HG02623 (cell line): ENCODE measurements at regions not wholly inside any gene's neighbourhood (a gene's known extent, or its start where the extent isn't known, plus 50 kb on each side); places are given as distances from the start of the nearest gene placed in this dataset.
"Not testable (repeated sequence)": the region's sequence is repeated elsewhere in the genome, so short reads cannot be mapped to it uniquely, and the experiment has no call there.

ENCODE experiments used
- ATAC-seq: cut with Tn5 transposase; IDR thresholded peaks from one replicate; pipeline ENCODE4 v1.9.1; 2021; ENCODE audit warnings: moderate library complexity; ENCODE audit not compliant: unreplicated experiment

DNA sequence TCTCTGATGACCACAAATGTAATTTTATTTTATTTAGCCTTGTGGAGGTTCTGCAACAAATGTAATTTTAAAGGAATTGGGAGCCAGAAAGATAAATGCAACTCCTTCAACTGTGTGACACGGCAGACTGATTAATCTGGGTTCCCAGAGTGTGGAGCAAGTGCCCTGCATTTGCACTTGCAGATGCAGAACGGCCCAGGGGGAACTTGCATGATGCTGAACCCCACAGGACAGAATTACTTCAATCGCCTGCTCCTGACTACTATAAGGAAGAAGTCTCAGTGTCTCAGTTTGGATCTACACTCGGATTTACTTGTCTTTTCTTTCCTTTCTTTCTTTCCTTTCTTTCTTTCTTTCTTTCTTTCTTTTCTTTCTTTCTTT is 107.2 kb upstream of the ACBD5 start:
- ATAC-seq, result not testable (repeated sequence)

DNA sequence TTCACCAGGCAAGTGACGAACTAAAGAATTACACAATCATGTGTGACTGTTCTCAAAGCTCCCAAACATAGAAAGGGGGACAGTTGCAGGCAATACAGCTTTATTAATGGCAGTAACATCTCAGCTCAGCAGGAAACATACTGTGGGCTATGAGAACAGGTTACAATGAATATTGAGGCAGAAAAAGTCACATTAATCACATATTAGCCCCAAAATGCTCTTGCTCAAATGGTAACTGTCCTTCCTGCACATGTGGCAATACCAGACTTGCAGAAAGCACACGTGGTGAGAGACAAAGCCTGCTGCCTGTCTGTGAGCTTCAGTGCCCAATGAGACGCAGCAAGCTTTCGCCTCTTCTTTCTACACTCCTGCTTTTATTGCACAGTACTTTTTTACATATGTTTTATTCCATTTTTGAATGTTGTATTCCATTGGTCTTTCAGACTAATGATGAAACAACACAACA is 104.9 kb upstream of the ACBD5 start:
- ATAC-seq, result peak; percentile 32

DNA sequence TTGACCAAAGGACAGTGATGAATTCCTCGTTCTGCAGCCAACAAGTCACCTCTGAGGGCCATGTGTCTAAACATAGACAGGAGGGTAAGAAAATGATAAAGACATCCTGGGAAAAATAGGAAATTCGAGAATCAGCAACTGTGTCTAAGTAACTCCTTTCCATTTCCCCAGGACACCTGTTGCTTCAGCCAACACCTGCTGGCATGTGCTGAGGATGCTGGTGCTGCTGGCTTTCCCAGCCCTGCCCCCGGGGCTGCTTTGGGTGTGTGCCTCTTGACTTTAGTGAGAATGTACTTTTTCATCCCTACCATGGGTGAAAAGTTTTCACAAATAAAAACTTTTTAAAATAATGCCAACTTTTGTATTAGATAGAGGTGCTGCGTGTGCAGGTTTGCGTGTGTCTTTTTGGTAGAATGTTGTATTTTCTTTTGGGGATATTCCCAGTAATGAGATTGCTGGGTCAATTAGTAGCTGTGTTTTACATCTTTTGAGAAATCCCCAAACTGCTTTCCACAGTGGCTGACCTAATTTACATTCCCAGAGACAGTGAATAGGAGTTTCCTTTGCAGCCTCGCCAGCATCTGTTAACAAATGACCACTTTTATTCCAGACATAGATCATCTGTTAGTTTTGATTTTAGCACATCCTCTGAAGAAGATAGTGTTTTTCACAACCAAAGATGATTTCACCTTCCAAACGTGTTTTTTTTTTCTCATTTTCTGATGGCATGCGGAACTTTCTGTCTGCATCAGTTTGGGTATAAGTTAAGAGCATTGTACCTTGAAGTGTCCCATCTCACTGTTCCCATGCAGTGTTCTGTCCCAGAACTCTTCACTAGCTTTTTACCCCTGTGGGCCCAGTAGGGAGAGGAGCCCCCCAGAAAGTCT is 104.2 kb upstream of the ACBD5 start:
- ATAC-seq, result peak; percentile 66

DNA sequence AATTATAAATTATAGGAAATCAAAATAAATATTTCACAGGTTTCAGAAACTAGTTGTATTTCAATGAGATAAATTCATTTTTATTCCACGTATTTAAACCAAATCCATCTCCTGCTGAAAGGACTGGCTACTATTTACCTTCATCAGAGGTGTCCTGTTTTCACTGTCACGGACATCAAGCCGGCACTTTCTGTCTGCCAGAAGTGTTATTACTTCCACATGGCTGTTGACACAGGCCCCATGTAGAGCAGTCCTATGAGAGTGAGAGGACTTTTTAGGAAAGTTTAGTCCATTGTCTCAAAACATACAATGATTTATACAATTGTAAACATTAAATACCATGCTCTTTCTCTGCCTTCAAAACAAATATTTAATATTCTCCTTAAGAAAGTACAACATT is 100.4 kb upstream of the ACBD5 start:
- ATAC-seq, result no peak

DNA sequence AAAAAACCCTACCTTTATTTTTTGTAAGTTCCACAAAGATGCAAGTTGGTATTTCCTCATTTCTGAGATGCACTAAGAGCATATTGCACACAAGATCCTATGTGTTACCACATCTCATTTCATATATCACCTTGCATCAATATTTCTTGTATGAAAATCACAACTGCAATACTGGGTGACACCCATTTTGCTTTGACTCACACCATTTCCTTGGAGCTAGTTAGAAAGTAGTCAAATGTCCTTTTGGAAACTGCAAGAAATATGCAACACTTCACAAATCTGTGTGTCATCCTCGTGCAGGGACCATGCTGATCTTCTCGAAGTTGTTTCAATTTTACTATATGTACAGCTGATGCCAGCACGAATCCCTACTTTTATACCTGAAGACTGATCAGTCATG is 94.6 kb upstream of the ACBD5 start:
- not testable (repeated sequence) for ATAC-seq

DNA sequence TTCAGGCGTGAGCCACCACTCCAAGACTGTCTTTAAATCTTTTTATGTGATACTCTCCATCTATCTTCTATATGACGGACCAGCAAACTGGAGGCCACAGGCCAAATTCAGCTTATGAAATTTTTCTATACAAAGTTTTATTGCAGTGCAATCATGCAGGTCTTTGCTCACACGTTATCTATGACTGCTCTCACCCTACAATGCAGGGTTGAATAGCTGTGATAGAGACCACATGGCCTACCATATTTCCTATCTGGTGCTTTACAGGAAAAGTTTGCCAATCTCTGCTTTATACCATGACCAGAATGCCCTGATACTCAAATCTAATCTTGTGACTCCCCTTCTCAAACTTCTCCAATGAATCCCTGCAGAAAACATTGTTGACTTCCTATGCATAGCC is 89.5 kb upstream of the ACBD5 start:
- ATAC-seq, result no peak

DNA sequence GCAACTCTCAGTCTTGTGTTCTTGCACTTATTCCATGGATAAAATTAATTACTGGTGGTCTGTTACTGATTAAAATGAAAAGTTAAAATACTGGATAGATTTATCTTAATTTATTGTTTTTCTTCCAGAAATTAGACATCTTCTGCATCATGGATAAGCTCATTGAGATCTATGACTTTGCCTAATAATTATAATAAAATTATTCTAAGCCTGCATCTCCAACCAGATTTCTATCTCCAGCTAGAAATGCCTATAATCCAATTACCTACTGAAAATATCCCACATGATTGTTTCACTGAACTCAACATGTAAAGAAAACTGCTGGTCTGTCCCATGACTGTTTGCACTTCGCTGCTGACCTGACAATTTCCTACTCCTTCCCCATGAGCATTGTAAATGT is 88.3 kb upstream of the ACBD5 start:
- no peak for ATAC-seq

DNA sequence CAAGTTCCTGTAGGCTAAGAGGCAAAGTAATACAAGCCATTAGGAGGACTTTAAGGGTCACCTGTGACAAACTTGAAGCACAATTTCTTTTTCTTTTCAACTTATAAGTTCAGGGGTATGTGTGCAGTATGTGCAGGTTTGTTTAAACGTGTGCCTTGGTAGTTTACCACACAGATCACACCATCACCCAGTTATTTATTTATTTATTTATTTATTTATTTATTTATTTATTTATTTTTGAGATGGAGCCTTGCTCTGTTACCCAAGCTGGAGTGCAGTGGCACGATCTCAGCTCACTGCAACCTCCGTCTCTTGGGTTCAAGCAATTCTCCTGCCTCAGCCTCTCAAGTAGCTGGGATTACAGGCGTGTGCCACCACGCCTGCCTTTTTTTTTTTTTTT is 86.2 kb upstream of the ACBD5 start:
- ATAC-seq, result not testable (repeated sequence)

DNA sequence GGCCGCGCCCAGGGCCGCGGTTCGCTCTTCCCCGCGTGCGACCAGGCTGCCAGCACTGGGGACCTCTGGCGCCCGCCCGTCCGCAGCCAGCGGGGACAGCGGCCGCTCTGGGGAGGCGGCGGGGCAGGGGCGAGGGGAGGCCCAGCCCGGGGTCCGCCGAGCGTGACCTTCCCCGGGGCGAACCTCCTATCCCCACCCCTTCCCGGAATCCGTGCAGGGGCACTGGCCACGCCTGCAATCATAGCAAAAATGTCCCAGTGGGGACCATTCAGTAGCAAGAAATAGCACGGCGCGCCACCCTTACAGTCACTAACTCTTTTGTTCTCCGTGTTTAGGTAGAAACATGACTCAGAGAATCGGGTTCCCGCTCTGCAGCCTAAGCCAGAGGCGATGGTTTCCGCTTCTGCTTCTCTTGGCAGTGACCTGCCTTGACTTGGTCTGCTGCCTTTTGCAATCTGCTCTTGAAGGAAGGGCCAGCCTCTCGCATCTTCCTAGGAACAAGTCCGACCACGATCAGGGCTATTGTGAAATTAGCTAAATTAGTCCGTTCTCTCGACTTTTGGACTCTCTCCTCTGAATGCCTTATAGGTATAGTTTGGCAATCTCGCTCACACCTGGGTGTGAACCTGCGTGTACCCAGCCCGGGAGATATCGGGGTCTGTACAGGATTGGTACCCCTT is 79.3 kb upstream of the ACBD5 start:
- ATAC-seq, result peak; percentile 64

DNA sequence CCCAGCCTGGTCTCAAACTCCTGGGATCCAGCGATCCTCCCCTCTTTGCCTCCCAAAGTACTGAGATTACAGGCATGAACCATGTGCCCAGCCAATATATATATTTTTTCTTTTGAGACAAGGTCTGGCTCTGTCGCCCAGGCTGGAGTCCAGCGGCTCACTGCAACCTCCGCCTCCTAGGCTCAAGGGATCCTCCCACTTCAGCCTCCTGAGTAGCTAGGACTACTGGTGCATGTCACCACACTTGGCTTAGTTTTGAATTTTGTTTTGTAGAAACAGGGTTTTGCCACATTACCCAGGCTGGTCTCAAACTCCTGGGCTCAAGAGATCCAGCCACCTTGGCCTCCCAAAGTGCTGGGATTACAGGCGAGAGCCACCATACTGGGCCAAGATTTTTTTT is 78.5 kb upstream of the ACBD5 start:
- not testable (repeated sequence) for ATAC-seq

DNA sequence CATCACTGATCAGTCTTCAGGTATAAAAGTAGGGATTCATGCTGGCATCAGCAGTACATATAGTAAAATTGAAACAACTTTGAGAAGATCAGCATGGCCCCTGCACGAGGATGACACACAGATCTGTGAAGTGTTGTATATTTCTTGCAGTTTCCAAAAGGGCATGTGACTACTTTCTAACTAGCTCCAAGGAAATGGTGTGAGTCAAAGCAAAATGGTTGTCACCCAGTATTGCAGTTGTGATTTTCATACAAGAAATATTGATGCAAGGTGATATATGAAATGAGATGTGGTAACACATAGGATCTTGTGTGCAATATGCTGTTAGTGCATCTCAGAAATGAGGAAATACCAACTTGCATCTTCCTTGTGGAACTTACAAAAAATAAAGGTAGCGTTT is 74.5 kb upstream of the ACBD5 start:
- not testable (repeated sequence) for ATAC-seq

DNA sequence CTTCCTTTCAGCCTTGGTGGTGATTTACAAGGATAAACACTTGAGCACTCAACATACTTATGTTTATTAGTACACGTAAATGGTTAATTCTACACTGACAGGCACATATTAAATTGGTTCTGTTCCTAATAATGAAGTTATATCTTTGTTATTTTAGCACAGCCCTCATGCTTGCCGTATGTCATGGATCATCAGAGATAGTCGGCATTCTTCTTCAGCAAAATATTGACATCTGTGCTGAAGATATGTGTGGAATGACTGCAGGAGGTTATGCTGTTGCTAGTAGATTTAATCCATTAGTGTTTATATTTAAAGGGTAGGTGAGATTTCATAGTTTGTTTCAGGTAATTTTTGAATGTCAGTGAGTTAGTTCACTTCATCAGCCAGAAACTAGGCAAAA is 73.0 kb upstream of the ACBD5 start:
- ATAC-seq, result not testable (repeated sequence)

DNA sequence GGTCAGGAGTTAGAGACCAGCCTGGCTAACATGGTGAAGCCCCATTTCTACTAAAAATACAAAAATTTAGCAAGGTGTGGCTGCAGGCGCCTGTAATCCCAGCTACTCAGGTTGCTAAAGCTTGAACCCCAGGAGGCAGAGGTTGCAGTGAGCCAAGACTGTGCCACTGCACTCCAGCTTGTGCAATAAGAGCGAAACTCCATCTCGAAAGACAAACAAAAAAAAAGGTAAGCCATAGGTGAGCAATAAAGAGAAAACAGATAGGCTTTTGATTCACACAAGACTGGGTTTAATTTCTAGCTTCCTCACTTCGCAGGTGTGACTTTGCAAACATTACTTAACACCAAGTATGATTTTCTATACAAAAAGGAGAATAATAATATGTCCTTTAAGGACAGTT is 72.3 kb upstream of the ACBD5 start:
- ATAC-seq, result no peak

DNA sequence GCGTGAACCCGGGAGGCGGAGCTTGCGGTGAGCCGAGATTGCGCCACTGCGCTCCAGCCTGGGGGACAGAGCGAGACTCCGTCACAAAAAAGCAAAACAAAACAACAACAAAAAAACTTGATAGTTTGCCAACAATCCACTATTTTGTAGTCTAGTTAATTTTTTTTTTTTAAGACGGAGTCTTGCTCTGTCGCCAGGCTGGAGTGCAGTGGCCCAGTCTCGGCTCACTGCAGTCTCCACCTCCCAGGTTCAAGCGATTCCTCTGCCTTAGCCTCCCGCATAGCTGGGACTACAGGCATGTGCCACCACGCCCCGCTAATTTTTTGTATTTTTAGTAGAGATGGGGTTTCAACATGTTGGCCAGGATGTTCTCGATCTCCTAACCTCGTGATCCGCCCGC is 71.2 kb upstream of the ACBD5 start:
- ATAC-seq, result not testable (repeated sequence)

DNA sequence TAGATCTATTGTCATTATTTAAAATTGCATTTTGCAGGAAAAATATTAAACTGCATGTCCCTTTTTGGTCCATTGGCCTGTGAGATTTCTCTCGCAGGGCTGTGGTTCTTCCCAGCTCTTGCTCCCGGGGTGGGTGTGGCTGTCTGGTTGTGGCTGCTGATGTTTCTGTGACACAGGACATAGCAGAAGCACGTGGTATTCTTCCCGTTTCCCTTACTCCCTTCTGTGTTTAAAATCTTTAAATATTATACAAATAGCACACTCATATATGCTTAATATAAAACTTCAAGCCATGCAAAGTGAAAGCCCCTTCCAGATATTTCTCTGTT is 57.9 kb upstream of the ACBD5 start:
- not testable (repeated sequence) for ATAC-seq

DNA sequence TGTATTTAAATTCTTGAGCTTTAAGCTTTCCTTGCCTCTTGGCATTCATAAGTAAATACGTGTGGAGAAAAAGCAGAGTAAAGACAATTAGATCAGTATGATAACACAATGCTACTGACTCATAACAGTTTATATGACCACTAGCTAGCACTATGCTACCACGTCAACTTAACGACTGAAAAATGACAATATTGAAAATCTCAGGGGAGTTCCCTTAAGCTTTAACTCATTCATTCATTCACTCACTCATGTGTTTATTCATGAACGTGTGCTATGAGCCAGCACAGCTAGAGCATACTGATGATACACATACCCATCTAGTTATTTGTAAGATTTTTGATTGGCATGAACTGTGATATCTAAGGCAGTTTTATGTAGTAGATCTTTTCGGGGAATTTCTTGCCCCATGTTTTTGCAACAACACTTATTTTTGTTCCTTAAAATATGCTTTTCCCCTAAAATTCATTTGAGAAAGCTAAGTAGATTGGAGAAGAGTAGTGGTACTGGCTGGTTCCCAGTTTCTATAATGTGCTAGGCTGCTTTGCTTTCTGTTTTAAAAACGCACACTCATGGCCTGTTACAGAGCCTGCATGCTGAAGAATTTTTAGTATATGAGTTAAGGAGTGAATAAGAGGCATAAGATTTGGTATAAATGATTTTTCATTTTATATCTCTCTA is 57.4 kb upstream of the ACBD5 start:
- ATAC-seq, result no peak

DNA sequence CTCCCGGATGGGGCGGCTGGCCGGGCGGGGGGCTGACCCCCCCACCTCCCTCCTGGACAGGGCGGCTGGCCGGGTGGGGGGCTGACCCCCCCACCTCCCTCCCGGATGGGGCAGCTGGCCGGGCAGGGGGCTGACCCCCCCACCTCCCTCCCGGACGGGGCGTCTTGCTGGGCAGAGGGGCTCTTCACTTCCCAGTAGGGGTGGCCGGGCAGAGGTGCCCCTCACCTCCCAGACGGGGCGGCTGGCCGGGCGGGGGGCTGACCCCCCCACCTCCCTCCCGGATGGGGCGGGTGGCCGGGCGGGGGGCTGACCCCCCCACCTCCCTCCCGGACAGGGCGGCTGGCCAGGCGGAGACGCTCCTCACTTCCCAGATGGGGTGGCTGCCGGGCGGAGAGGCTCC is 55.7 kb upstream of the ACBD5 start:
- ATAC-seq, result not testable (repeated sequence)

DNA sequence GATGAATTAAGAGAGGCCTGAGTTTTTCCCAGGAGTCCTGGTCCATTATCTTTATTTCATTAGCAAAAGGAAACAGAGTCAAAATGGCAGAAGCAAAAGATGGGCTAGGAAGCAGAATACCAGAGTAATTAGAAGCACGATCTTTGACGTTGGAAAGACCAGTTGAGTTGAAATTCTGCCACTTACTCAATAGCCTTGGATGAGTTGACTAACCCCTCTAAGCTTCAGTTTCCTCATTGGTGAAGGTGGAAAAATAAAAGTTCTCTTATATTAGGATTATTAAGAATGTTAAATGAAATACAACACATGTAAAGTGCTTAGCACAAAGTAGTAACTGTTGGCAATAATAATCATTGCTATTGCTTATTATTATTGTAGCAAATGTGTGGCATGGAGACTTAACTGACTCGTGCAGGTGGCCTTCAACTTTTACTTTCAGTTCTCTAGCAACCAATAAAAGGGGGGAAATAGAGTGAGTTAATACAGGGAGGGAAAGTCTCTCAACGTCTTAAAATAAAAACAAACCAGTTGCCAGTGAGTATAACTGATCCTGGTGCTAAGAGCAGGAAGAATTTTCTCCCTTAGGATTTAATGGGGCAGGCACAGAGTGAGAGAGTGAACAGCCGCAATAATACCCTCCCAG is 50.8 kb upstream of the ACBD5 start:
- ATAC-seq, result peak; percentile 84
